Smooth muscle cell (in vitro differentiated cells): ENCODE measurements at regions not wholly inside any gene's neighbourhood (a gene's known extent, or its start where the extent isn't known, plus 50 kb on each side); places are given as distances from the start of the nearest gene placed in this dataset.
"Not testable (repeated sequence)": the region's sequence is repeated elsewhere in the genome, so short reads cannot be mapped to it uniquely, and the experiment has no call there.

Source experiments
- DNase-seq: peaks from one replicate; lab custom pipeline; 2025; ENCODE audit not compliant: unreplicated experiment; lab: John Stamatoyannopoulos, UW
- H2AFZ ChIP-seq: fragments of 200-600 bp; sonication (generic); 2 replicates; pipeline ENCODE4 v1.6.0; 2016; ENCODE audit warnings: antibody characterized with exemption, low read depth, mild to moderate bottlenecking
- H3F3A ChIP-seq: fragments of 200-600 bp; sonication (generic); 2 replicates; pipeline ENCODE4 v1.6.0; 2017; ENCODE audit warnings: antibody characterized with exemption, low read depth
- H3K27ac ChIP-seq: fragments of 200-600 bp; sonication (generic); 2 replicates; pipeline ENCODE4 v1.5.1; 2016; ENCODE audit warnings: low read depth, mild to moderate bottlenecking
- H3K27me3 ChIP-seq: fragments of 200-600 bp; sonication (generic); 2 replicates; pipeline ENCODE4 v1.6.1; 2016; ENCODE audit warnings: low read depth, mild to moderate bottlenecking
- H3K36me3 ChIP-seq: fragments of 200-600 bp; sonication (generic); 2 replicates; pipeline ENCODE4 v1.5.1; 2016; ENCODE audit warnings: low read depth
- H3K4me1 ChIP-seq: fragments of 200-600 bp; sonication (generic); 2 replicates; pipeline ENCODE4 v1.5.1; 2016; ENCODE audit warnings: low read depth
- H3K4me2 ChIP-seq: fragments of 200-600 bp; sonication (generic); 2 replicates; pipeline ENCODE4 v1.6.0; 2016; ENCODE audit warnings: mild to moderate bottlenecking
- H3K4me3 ChIP-seq: fragments of 200-600 bp; sonication (generic); 2 replicates; pipeline ENCODE4 v1.5.1; 2016; ENCODE audit warnings: mild to moderate bottlenecking
- H3K79me2 ChIP-seq: fragments of 200-600 bp; sonication (generic); 2 replicates; pipeline ENCODE4 v1.6.0; 2016; ENCODE audit warnings: low read depth, mild to moderate bottlenecking
- H3K9ac ChIP-seq: fragments of 200-600 bp; sonication (generic); 2 replicates; pipeline ENCODE4 v1.6.0; 2016; ENCODE audit warnings: low read depth
- H3K9me3 ChIP-seq: fragments of 200-600 bp; sonication (generic); replicated peaks from 2 replicates; pipeline ENCODE4 v1.5.1; 2016; ENCODE audit warnings: low read depth
- H4K20me1 ChIP-seq: fragments of 200-600 bp; sonication (generic); 2 replicates; pipeline ENCODE4 v1.6.0; 2016; ENCODE audit warnings: low read depth
- CTCF ChIP-seq: fragments of 200-600 bp; sonication (generic); IDR thresholded peaks from 2 replicates; pipeline ENCODE4 v1.5.1; 2017; ENCODE audit warnings: borderline replicate concordance, mild to moderate bottlenecking, antibody characterized with exemption; ENCODE audit not compliant: insufficient read depth, poor library complexity, severe bottlenecking
- WGBS: methylation state at CpG from one replicate; pipeline ENCODE4 v1.1.7; 2016; ENCODE audit warnings: low lambda C conversion rate; 5-methylcytosine and 5-hydroxymethylcytosine counted together

GRCh38 chr3:177629276-177629675 is 432.0 kb upstream of the TBL1XR1 start:
- WGBS: 88% methylated on average over 3 of the region's 3 CpGs
- DNase-seq: no peak
- H3K36me3 ChIP-seq: no peaks in the 10 kb centered on the region
- no peak overlapping the region for H2AFZ ChIP-seq
- no peak overlapping the region for H3K27ac ChIP-seq
- TF ChIP-seq CTCF: no peak
- no peak overlapping the region for H3K4me2 ChIP-seq
- no peaks in the 10 kb centered on the region for H3K79me2 ChIP-seq
- H3F3A ChIP-seq: no peaks in the 10 kb centered on the region
- H3K4me3 ChIP-seq: no peak overlapping the region
- H3K27me3 ChIP-seq: no peaks in the 10 kb centered on the region
- H4K20me1 ChIP-seq: no peaks in the 10 kb centered on the region
- H3K4me1 ChIP-seq: no peaks in the 10 kb centered on the region
- no peak overlapping the region for H3K9ac ChIP-seq
- no peaks in the 10 kb centered on the region for H3K9me3 ChIP-seq

GRCh38 chr3:177633671-177634207 is 436.5 kb upstream of the TBL1XR1 start:
- no peaks in the 10 kb centered on the region for H3K9me3 ChIP-seq
- no peaks in the 10 kb centered on the region for H3K36me3 ChIP-seq
- H3K27ac ChIP-seq: no peak overlapping the region
- no peaks in the 10 kb centered on the region for H3K79me2 ChIP-seq
- H4K20me1 ChIP-seq: no peaks in the 10 kb centered on the region
- H3F3A ChIP-seq: no peaks in the 10 kb centered on the region
- no peak overlapping the region for H3K4me3 ChIP-seq
- H3K4me2 ChIP-seq: no peak overlapping the region
- WGBS: 88% methylated on average over 5 of the region's 5 CpGs
- H2AFZ ChIP-seq: peak overlapping the region; percentile 28
- no peak overlapping the region for H3K9ac ChIP-seq
- H3K4me1 ChIP-seq: no peaks in the 10 kb centered on the region
- no peaks in the 10 kb centered on the region for H3K27me3 ChIP-seq
- DNase-seq: no peak
- TF ChIP-seq CTCF: no peak

GRCh38 chr3:177635601-177636106 is 438.4 kb upstream of the TBL1XR1 start:
- not testable (repeated sequence) for H3K27ac ChIP-seq, H3K36me3 ChIP-seq, H3F3A ChIP-seq, H3K79me2 ChIP-seq, H3K4me3 ChIP-seq, H3K4me1 ChIP-seq, H3K27me3 ChIP-seq, H4K20me1 ChIP-seq, H3K9ac ChIP-seq, H3K9me3 ChIP-seq, H3K4me2 ChIP-seq, H2AFZ ChIP-seq, DNase-seq
- 94% methylated on average over 3 of the region's 3 CpGs for WGBS

- H3K9me3 ChIP-seq: no peaks in the 10 kb centered on the region
- H3K27ac ChIP-seq: no peak overlapping the region
- no peaks in the 10 kb centered on the region for H3F3A ChIP-seq
- H3K9ac ChIP-seq: no peak overlapping the region
- 80% methylated on average over 8 of the region's 8 CpGs for WGBS
- H2AFZ ChIP-seq: no peak overlapping the region
- no peaks in the 10 kb centered on the region for H3K36me3 ChIP-seq
- no peak for TF ChIP-seq CTCF
- no peak overlapping the region for H3K4me3 ChIP-seq
- no peaks in the 10 kb centered on the region for H3K79me2 ChIP-seq
- no peaks in the 10 kb centered on the region for H3K27me3 ChIP-seq
- H3K4me2 ChIP-seq: no peak overlapping the region
- H4K20me1 ChIP-seq: no peaks in the 10 kb centered on the region
- no peaks in the 10 kb centered on the region for H3K4me1 ChIP-seq
- DNase-seq: no peak
These were observed 443.2 kb upstream of the TBL1XR1 start for GRCh38 chr3:177640319-177640965.
